Endothelial cell (in vitro differentiated cells): ENCODE measurements at regions not wholly inside any gene's neighbourhood (a gene's known extent, or its start where the extent isn't known, plus 50 kb on each side); places are given as distances from the start of the nearest gene placed in this dataset.

Experiments
- DNase-seq: peaks from one replicate; pipeline ENCODE4 v3.0.0; 2021; ENCODE audit warnings: low spot score
- H3K27ac Mint-ChIP-seq: one replicate; pipeline ENCODE4 v1.8.0; 2021; ENCODE audit warnings: mixed read lengths, inconsistent platforms; ENCODE audit not compliant: unreplicated experiment
- H3K27me3 Mint-ChIP-seq: one replicate; pipeline ENCODE4 v1.8.0; 2021; ENCODE audit warnings: mild to moderate bottlenecking, moderate library complexity, mixed read lengths, inconsistent platforms; ENCODE audit not compliant: unreplicated experiment
- H3K36me3 Mint-ChIP-seq: one replicate; pipeline ENCODE4 v1.8.0; 2021; ENCODE audit warnings: mild to moderate bottlenecking, low read depth, mixed read lengths, inconsistent platforms; ENCODE audit not compliant: unreplicated experiment
- H3K4me1 Mint-ChIP-seq: one replicate; pipeline ENCODE4 v1.8.0; 2021; ENCODE audit warnings: mild to moderate bottlenecking, mixed read lengths, inconsistent platforms; ENCODE audit not compliant: unreplicated experiment
- H3K4me3 Mint-ChIP-seq: one replicate; pipeline ENCODE4 v1.8.0; 2021; ENCODE audit warnings: mild to moderate bottlenecking, mixed read lengths, inconsistent platforms; ENCODE audit not compliant: unreplicated experiment
- H3K9me3 Mint-ChIP-seq: one replicate; pipeline ENCODE4 v1.8.0; 2021; ENCODE audit warnings: mixed read lengths, inconsistent platforms; ENCODE audit not compliant: unreplicated experiment
- CTCF ChIP-seq: fragments of 200-600 bp; sonication (generic); IDR thresholded peaks from one replicate; pipeline ENCODE4 v1.5.0; 2021; ENCODE audit warnings: antibody characterized with exemption; ENCODE audit not compliant: unreplicated experiment

- no peak overlapping the region for H3K4me3 Mint-ChIP-seq
- no peaks in the 10 kb centered on the region for H3K9me3 Mint-ChIP-seq
- no peaks in the 10 kb centered on the region for H3K36me3 Mint-ChIP-seq
Measured at GRCh38 chr3:8110966-8111798, 390.4 kb upstream of the LMCD1 start.

GRCh38 chr3:8112587-8112986, 389.0 kb upstream of the LMCD1 start:
- no peak overlapping the region for H3K4me3 Mint-ChIP-seq
- TF ChIP-seq CTCF: no peak
- no peaks in the 10 kb centered on the region for H3K27me3 Mint-ChIP-seq
- H3K4me1 Mint-ChIP-seq: no peaks in the 10 kb centered on the region
- no peak for DNase-seq
- H3K9me3 Mint-ChIP-seq: no peaks in the 10 kb centered on the region
- H3K27ac Mint-ChIP-seq: no peak overlapping the region
- no peaks in the 10 kb centered on the region for H3K36me3 Mint-ChIP-seq

More at GRCh38 chr3:8110966-8111798, 390.4 kb upstream of the LMCD1 start:
- Mint-ChIP-seq H3K27ac (no peak overlapping the region), H3K27me3 (no peaks in the 10 kb centered on the region), H3K4me1 (no peaks in the 10 kb centered on the region)
- TF ChIP-seq CTCF: peak; percentile 78
- DNase-seq: peak; percentile 73

- H3K27ac Mint-ChIP-seq: no peak overlapping the region
- H3K27me3 Mint-ChIP-seq: no peaks in the 10 kb centered on the region
- H3K36me3 Mint-ChIP-seq: no peaks in the 10 kb centered on the region
- no peak for DNase-seq
- no peak overlapping the region for H3K4me3 Mint-ChIP-seq
- H3K4me1 Mint-ChIP-seq: no peaks in the 10 kb centered on the region
- no peaks in the 10 kb centered on the region for H3K9me3 Mint-ChIP-seq
- TF ChIP-seq CTCF: no peak
Measured at GRCh38 chr3:8113626-8114025, 388.0 kb upstream of the LMCD1 start.

- Mint-ChIP-seq H3K27ac (no peak overlapping the region), H3K27me3 (no peaks in the 10 kb centered on the region), H3K4me3 (no peak overlapping the region), H3K36me3 (no peaks in the 10 kb centered on the region), H3K4me1 (no peaks in the 10 kb centered on the region), H3K9me3 (no peaks in the 10 kb centered on the region)
- DNase-seq: no peak
- no peak for TF ChIP-seq CTCF
Measured at GRCh38 chr3:8128686-8129085, 372.9 kb upstream of the LMCD1 start.

GRCh38 chr3:8136553-8136952, 365.1 kb upstream of the LMCD1 start:
- Mint-ChIP-seq H3K27ac (no peak overlapping the region), H3K9me3 (no peaks in the 10 kb centered on the region), H3K4me1 (peaks cover 6% of the 10 kb centered on the region), H3K27me3 (peaks cover 3% of the 10 kb centered on the region), H3K36me3 (no peaks in the 10 kb centered on the region), H3K4me3 (no peak overlapping the region)
- DNase-seq: no peak
- TF ChIP-seq CTCF: no peak
